ENCODE measurements at regions not wholly inside any gene's neighbourhood (a gene's known extent, or its start where the extent isn't known, plus 50 kb on each side); places are given as distances from the start of the nearest gene placed in this dataset.

GRCh38 chr12:17278946-17279345 lies 673.0 kb upstream of the LMO3 start:
- no peak for TF ChIP-seq POLR2AphosphoS5 (IDR thresholded peaks at IDR 0.05)
- peak; percentile 27 for TF ChIP-seq CTCF (IDR thresholded peaks at IDR 0.05; ENCODE audit: poor library complexity, severe bottlenecking)
- no peak for TF ChIP-seq EP300 (conservative IDR thresholded peaks at IDR 0.05; ENCODE audit: poor library complexity, severe bottlenecking)
- TF ChIP-seq TAF1 (IDR thresholded peaks at IDR 0.05; ENCODE audit: low read depth): no peak
- TF ChIP-seq REST (IDR thresholded peaks at IDR 0.05; ENCODE audit: borderline replicate concordance): no peak
- no peak for TF ChIP-seq MXI1 (conservative IDR thresholded peaks at IDR 0.05; ENCODE audit: poor library complexity, severe bottlenecking)
- no peak for TF ChIP-seq EZH2 (IDR thresholded peaks at IDR 0.05; ENCODE audit: borderline replicate concordance, insufficient read depth, low read length, poor library complexity, severe bottlenecking)

Measured in neural cell (in vitro differentiated cells).